PC-9 (cell line): ENCODE measurements at regions not wholly inside any gene's neighbourhood (a gene's known extent, or its start where the extent isn't known, plus 50 kb on each side); places are given as distances from the start of the nearest gene placed in this dataset.

Experiments
- BruUV-seq: library from RNA; stranded (reverse); fragments of 400-500 nt; replicated peaks from 2 replicates; lab custom pipeline; 2021; lab: Mats Ljungman, UMichigan
- CTCF ChIA-PET: fragments of 300-600 bp; sonication (Branson Sonifier 250); formaldehyde crosslinking; loops from one replicate; lab custom pipeline; 2022; ENCODE audit warnings: antibody characterized with exemption; lab: Charles Lee
- POLR2A ChIA-PET: fragments of 300-600 bp; sonication (Branson Sonifier 250); formaldehyde crosslinking; loops from one replicate; lab custom pipeline; 2022; ENCODE audit warnings: antibody characterized with exemption; ENCODE audit not compliant: unreplicated experiment; lab: Charles Lee
- DNase-seq, 2 experiments: peaks; one replicate each; pipeline versions ENCODE4 v3.0.0 to v3.0.0-alpha.2; 2015 to 2022; ENCODE audit warnings: mixed read lengths in 1 of 2
- H2AFZ ChIP-seq: fragments of 200-600 bp; sonication (generic); 2 replicates; pipeline ENCODE4 v1.8.1; 2017; ENCODE audit warnings: antibody characterized with exemption
- H3F3A ChIP-seq: fragments of 200-600 bp; sonication (generic); 2 replicates; pipeline ENCODE4 v1.8.1; 2017; ENCODE audit warnings: antibody characterized with exemption, mild to moderate bottlenecking, low read depth; ENCODE audit not compliant: insufficient read depth
- H3K27ac ChIP-seq: fragments of 200-600 bp; sonication (generic); 2 replicates; pipeline ENCODE4 v1.6.1; 2016; ENCODE audit warnings: mixed run types
- H3K27me3 ChIP-seq: fragments of 200-600 bp; sonication (generic); 2 replicates; pipeline ENCODE4 v1.6.1; 2016; ENCODE audit warnings: low read depth, mixed run types; ENCODE audit not compliant: insufficient read depth
- H3K36me3 ChIP-seq: fragments of 200-600 bp; sonication (generic); 2 replicates; pipeline ENCODE4 v1.6.1; 2016; ENCODE audit warnings: low read depth, mixed run types
- H3K4me1 ChIP-seq: fragments of 200-600 bp; sonication (generic); replicated peaks from 2 replicates; pipeline ENCODE4 v1.6.1; 2016; ENCODE audit warnings: mixed run types; ENCODE audit not compliant: insufficient read depth
- H3K4me2 ChIP-seq: fragments of 200-600 bp; sonication (generic); 2 replicates; pipeline ENCODE4 v1.6.1; 2017; ENCODE audit warnings: mixed run types
- H3K4me3 ChIP-seq: fragments of 200-600 bp; sonication (generic); 2 replicates; pipeline ENCODE4 v1.6.1; 2016; ENCODE audit warnings: mixed run types
- H3K79me2 ChIP-seq: fragments of 200-600 bp; sonication (generic); 2 replicates; pipeline ENCODE4 v1.6.1; 2017; ENCODE audit warnings: low read depth, mixed run types
- H3K9me2 ChIP-seq: fragments of 200-600 bp; sonication (generic); 2 replicates; pipeline ENCODE4 v1.8.1; 2017; ENCODE audit warnings: mild to moderate bottlenecking; ENCODE audit not compliant: insufficient read depth
- H3K9me3 ChIP-seq: fragments of 200-600 bp; sonication (generic); 2 replicates; pipeline ENCODE4 v1.8.1; 2016; ENCODE audit warnings: low read depth; ENCODE audit not compliant: insufficient read depth
- H4K20me1 ChIP-seq: fragments of 200-600 bp; sonication (generic); 2 replicates; pipeline ENCODE4 v1.8.1; 2017; ENCODE audit not compliant: insufficient read depth
- CTCF ChIP-seq: fragments of 200-600 bp; sonication (generic); conservative IDR thresholded peaks from 2 replicates; pipeline ENCODE4 v1.6.1; 2017; ENCODE audit warnings: mixed run types, antibody characterized with exemption, mild to moderate bottlenecking, moderate library complexity
- EZH2 ChIP-seq: fragments of 200-600 bp; sonication (generic); IDR thresholded peaks from 2 replicates; pipeline ENCODE4 v1.8.0; 2017; ENCODE audit warnings: antibody characterized with exemption, low read depth
- intact Hi-C: fragments of 100-400 bp; cut with micrococcal nuclease; formaldehyde crosslinking; loops from one replicate; pipeline ENCODE4 v1.10.0; 2022; ENCODE audit not compliant: unreplicated experiment

- Histone ChIP-seq H4K20me1 (no peaks in the 10 kb centered on the region), H3F3A (no peaks in the 10 kb centered on the region), H3K36me3 (no peaks in the 10 kb centered on the region), H3K9me3 (no peaks in the 10 kb centered on the region), H3K4me3 (no peak overlapping the region), H3K4me2 (no peak overlapping the region), H3K27ac (no peak overlapping the region), H3K9me2 (no peaks in the 10 kb centered on the region), H3K79me2 (no peaks in the 10 kb centered on the region), H2AFZ (no peak overlapping the region), H3K27me3 (no peaks in the 10 kb centered on the region), H3K4me1 (no peaks in the 10 kb centered on the region)
- CTCF ChIA-PET, result no interaction called here
- DNase-seq, result no peak
- intact Hi-C loops, result no loop called here
- BruUV-seq, result no TSS peak
- POLR2A ChIA-PET, result no interaction called here
- TF ChIP-seq EZH2, result no peak
- no peak for TF ChIP-seq CTCF
Measured at GRCh38 chr18:63062246-63062645, 257.3 kb downstream of the BCL2 start.

- no peaks in the 10 kb centered on the region for H3K9me3 ChIP-seq
- intact Hi-C loops, result no loop called here
Measured at GRCh38 chr18:63061303-63061702, 258.3 kb downstream of the BCL2 start.

GRCh38 chr18:63058521-63058920 lies 261.0 kb downstream of the BCL2 start:
- intact Hi-C loops, result no loop called here
- no peak overlapping the region for H3K4me2 ChIP-seq
- H3K36me3 ChIP-seq, result no peaks in the 10 kb centered on the region
- H3K27me3 ChIP-seq, result no peaks in the 10 kb centered on the region
- H3F3A ChIP-seq, result no peaks in the 10 kb centered on the region
- BruUV-seq, result no TSS peak
- ChIA-PET POLR2A (interaction anchor here (0.6 kb wide), 1 partner anchor 343 kb away, joined by 4 read pairs; the partner anchor contains the start of gene PHLPP1), CTCF (no interaction called here)
- no peak overlapping the region for H2AFZ ChIP-seq
- H3K79me2 ChIP-seq, result no peaks in the 10 kb centered on the region
- H3K27ac ChIP-seq, result no peak overlapping the region
- no peaks in the 10 kb centered on the region for H3K9me2 ChIP-seq
- H4K20me1 ChIP-seq, result no peaks in the 10 kb centered on the region
- no peak for TF ChIP-seq EZH2
- no peak overlapping the region for H3K4me3 ChIP-seq
- DNase-seq, result no peak
- no peaks in the 10 kb centered on the region for H3K9me3 ChIP-seq
- no peaks in the 10 kb centered on the region for H3K4me1 ChIP-seq

More at GRCh38 chr18:63061303-63061702, 258.3 kb downstream of the BCL2 start:
- Histone ChIP-seq H3K4me3 (no peak overlapping the region), H3K36me3 (no peaks in the 10 kb centered on the region), H4K20me1 (no peaks in the 10 kb centered on the region), H3K27me3 (no peaks in the 10 kb centered on the region), H3K9me2 (no peaks in the 10 kb centered on the region), H3K4me2 (no peak overlapping the region), H2AFZ (no peak overlapping the region), H3K27ac (no peak overlapping the region), H3K79me2 (no peaks in the 10 kb centered on the region), H3F3A (no peaks in the 10 kb centered on the region), H3K4me1 (no peaks in the 10 kb centered on the region)
- DNase-seq, result no peak
- TF ChIP-seq CTCF (no peak), EZH2 (no peak)
- POLR2A ChIA-PET, result no interaction called here
- BruUV-seq, result no TSS peak
- CTCF ChIA-PET, result no interaction called here

GRCh38 chr18:63057707-63058106 lies 261.9 kb downstream of the BCL2 start:
- Histone ChIP-seq H3K4me1 (no peaks in the 10 kb centered on the region), H3K79me2 (no peaks in the 10 kb centered on the region), H4K20me1 (no peaks in the 10 kb centered on the region), H3K36me3 (no peaks in the 10 kb centered on the region), H3K9me3 (no peaks in the 10 kb centered on the region), H3K27me3 (no peaks in the 10 kb centered on the region), H3K4me3 (no peak overlapping the region), H3K9me2 (no peaks in the 10 kb centered on the region), H3F3A (no peaks in the 10 kb centered on the region), H3K27ac (no peak overlapping the region), H3K4me2 (no peak overlapping the region), H2AFZ (no peak overlapping the region)
- BruUV-seq, result no TSS peak
- ChIA-PET CTCF (no interaction called here), POLR2A (no interaction called here)
- intact Hi-C loops, result no loop called here
- no peak for DNase-seq
- TF ChIP-seq CTCF (no peak), EZH2 (no peak)
